DMS 273 treated with DMSO at 0.1 percent for 48 hours (cell line): ENCODE measurements at regions not wholly inside any gene's neighbourhood (a gene's known extent, or its start where the extent isn't known, plus 50 kb on each side); places are given as distances from the start of the nearest gene placed in this dataset.
"Not testable (repeated sequence)": the region's sequence is repeated elsewhere in the genome, so short reads cannot be mapped to it uniquely, and the experiment has no call there.

ENCODE experiments used
- DNase-seq: peaks from one replicate; lab custom pipeline; 2025; lab: John Stamatoyannopoulos, UW

- no peak for DNase-seq
Observed at GRCh38 chr9:7467186-7467585, 332.4 kb downstream of the DMAC1 start.

- no peak for DNase-seq
Observed at GRCh38 chr9:7461791-7462190, 337.8 kb downstream of the DMAC1 start.

GRCh38 chr9:7456793-7457530, 342.6 kb downstream of the DMAC1 start:
- DNase-seq: no peak

- no peak for DNase-seq
Observed at GRCh38 chr9:7456377-7456776, 343.2 kb downstream of the DMAC1 start.

GRCh38 chr9:7454624-7455023, 345.0 kb downstream of the DMAC1 start:
- no peak for DNase-seq

- DNase-seq: no peak
Observed at GRCh38 chr9:7452378-7452777, 347.2 kb downstream of the DMAC1 start.

GRCh38 chr9:7451062-7451461, 348.5 kb downstream of the DMAC1 start:
- DNase-seq: no peak

GRCh38 chr9:7443541-7443940, 356.0 kb downstream of the DMAC1 start:
- DNase-seq: no peak

- DNase-seq: peak; percentile 34
Observed at GRCh38 chr9:7439355-7439995, 360.1 kb downstream of the DMAC1 start.

- DNase-seq: no peak
Observed at GRCh38 chr9:7436754-7437153, 362.8 kb downstream of the DMAC1 start.

DNA sequence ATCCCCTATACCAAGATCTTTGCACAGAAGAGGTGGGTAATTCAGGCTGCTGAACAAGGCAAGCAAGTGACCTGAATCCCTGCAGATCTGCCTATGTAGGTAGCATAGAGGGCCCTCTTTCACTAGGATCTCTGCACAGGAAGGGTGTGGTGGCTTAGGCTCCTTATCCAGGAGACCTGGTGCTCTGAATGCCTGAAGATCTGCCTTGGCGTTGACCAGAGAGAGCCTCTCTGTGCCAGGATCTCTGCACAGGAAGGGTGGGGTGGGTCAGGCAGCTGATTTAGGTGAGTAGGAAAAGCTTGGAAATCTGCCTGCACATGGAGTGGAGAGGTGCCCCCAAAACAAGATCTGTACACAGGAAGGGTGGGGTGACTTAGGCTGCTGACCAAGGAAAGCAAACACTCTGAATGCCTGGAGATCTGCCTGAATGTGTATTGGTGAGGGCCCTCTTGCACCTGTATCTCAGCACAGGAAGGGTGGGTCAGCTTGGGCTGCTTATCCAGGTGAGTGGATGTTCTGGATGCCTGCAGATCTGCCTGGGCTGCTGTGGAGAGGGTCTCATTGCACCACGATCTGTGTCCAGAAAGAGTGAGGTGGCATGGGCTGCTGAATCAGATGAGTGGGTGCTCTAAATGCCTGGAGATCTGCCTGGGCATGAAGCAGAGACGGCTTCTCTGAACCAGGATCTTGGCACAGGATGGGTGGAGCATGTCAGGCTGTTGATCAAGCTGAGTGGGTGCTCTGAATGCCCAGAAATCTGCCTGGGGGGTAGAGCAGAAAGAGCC, 365.9 kb downstream of the DMAC1 start:
- DNase-seq: no peak

DNA sequence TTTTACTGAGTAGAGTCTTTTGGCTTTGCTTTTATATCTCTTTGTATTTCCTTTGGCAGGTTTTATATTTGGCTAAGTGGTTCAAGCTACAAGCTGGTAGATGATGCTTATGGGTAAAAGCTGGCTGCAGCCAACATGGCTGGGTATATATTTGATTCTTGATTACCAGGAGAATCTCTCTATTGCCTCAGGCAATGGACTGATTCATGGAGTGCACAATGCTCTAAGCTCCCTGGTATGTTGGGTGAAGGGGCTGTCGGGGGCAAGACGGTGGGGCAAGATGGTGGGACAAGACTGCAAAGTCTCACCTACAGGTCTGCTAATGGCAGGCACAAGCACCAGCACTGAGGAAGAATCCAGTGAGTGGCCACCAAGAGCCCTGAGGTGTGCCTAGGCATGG, 366.6 kb downstream of the DMAC1 start:
- DNase-seq: no peak

DNA sequence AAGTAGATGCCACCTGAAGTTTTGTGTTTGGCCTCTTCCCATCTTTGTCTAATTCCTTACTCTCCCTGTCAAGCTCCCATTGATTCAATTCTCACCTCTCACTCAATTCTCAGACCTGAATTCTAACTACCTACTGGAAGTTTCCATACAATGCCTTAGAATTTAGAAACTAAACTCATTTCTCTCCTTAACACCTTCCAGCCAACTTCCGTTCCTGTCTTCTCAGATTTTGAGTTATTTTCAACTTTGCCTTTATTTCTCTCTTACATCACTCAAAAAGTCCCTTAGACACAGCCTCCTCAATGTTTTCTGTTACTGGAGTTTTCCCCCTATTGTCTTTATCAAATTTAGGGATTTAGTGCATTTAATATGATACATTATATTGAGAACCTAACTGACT, 382.2 kb downstream of the DMAC1 start:
- DNase-seq: not testable (repeated sequence)

DNA sequence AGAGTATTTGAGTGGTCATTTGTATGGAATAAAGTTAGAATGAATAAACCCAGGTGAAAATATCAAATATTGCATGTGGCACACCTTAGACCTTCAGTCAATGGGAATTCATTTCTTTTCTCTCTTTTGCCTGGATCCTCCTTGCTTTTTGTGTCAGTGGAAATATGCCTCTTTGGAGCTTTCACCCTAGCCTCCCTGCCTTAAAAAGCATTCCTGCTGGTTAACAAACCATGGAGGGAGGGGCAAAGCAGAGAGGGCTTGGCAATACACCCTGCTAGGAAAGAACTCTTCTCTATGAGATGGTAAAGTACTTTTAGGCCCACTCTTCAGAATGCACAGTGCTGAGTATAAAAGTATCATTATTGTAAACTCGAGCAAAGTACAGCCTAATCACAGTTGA, 383.7 kb downstream of the DMAC1 start:
- DNase-seq: no peak

DNA sequence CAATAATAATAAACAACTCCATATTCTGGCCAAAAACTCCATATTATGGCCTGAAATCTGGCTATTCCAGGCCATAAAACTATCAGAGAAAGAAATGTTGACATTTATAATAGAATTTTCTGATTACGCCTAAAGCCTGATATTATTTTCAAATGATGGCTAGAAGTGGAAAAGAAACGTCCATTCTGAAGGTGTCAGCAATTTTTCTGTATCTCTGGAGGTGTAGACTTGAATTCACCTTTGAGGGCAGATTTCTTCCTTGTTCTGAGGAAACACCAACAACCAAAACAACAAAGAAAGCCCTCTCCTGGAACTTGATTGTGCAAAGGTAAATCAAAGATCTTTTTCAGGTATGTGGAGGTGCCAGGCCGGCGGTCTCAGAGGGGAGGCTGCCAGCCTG, 390.7 kb downstream of the DMAC1 start:
- no peak for DNase-seq

DNA sequence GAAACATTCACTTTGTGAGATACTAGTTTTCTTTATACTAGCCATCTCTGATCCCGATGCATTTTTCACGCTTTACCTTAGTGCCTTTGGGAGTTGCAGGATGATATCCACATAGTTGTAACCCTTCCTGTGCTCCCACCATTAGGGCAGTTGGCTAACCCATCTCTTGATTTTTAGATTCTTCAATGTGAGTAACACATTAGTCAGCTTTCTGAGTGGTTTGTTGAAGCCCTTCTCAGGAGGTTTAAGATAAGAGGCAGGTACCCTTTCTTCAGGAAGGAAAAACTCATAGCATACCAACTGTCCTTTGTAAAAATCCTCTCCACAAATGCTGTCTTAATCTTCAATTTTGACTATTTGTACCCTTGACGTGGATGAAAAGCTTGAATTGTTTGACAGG, 392.3 kb downstream of the DMAC1 start:
- DNase-seq: no peak

DNA sequence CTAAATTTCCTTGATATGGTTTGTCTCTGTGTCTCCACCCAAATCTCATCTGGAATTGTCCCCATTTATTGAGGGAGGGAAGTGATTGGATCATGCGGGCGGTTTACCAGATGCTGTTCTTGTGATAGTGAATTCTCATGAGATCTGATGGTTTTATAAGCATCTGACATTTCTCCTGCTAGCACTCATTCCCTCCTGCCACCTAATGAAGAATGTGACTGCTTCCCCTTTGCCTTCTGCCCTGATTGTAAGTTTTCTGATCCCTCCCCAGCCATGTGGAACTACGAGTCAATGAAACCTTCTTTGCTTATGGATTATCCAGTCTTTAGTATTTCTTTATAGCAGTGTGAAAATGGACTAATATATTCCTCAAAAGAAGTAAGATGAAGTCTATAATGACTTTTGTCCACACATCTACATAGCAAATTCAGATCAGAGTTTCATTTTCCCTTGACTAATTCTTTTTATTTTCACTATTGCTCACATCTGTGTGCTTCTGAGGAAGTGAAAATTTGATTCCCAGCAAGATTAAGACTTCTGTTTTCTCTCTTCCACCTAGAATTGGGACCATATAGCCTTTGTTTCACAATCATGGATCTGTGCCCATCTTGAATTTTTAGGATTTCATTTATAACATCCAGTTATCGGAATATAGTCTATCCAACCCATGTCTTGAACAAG, 393.5 kb downstream of the DMAC1 start:
- no peak for DNase-seq

DNA sequence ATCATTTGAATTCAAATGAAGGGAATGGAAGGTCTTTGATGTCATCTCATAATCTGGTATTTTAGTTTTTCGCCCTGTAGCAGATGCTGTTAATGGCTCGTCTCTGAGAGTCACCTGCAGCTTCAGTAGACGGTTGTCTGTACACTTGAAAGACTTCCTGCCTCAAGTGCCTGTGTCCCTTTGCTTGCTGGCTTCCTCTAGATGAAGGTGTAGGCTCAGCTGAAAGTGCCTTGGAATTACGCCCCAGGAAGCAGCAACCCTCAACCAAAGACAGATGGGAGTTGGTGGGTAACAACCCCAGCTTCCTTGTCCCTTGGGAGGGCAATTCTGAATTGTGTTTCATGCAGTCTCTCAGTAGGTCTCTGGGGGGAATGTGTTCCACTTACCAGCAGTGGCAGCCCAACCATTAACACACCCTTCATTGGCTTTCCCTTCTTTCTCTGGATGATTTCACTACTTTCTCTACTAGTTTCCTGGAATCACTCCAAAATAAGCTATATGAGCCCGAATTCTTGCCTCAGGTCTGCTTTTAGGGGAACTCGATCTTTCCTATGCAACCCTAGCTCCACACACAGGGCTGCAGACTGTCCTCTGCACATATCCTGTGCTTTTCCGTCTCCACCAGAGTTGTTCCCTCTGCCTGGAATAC, 395.6 kb downstream of the DMAC1 start:
- no peak for DNase-seq

GRCh38 chr9:7403028-7403389, 396.6 kb downstream of the DMAC1 start:
- DNase-seq: no peak

- no peak for DNase-seq
Observed at GRCh38 chr9:7402334-7403027, 397.1 kb downstream of the DMAC1 start.

GRCh38 chr9:7401116-7401515, 398.5 kb downstream of the DMAC1 start:
- DNase-seq: no peak
